DOHH2 (cell line): ENCODE measurements at regions not wholly inside any gene's neighbourhood (a gene's known extent, or its start where the extent isn't known, plus 50 kb on each side); places are given as distances from the start of the nearest gene placed in this dataset.

ENCODE experiments used
- EZH2phosphoT487 ChIP-seq: fragments of 200-600 bp; sonication (generic); IDR thresholded peaks from 2 replicates; pipeline ENCODE4 v1.6.1; 2017; ENCODE audit warnings: borderline replicate concordance, mild to moderate bottlenecking, antibody characterized with exemption, low read length, moderate library complexity, mixed read lengths
- TF ChIP-seq, protein P1 (sequence below): fragments of 200-600 bp; sonication (generic); IDR thresholded peaks from one replicate; pipeline ENCODE4 v1.5.1; 2014; ENCODE audit warnings: antibody characterized with exemption, mild to moderate bottlenecking, low read depth, low read length; ENCODE audit not compliant: poor library complexity, severe bottlenecking

GRCh38 chr5:152717393-152717792, 312.3 kb upstream of the NMUR2 start:
- TF ChIP-seq, protein P1, sequence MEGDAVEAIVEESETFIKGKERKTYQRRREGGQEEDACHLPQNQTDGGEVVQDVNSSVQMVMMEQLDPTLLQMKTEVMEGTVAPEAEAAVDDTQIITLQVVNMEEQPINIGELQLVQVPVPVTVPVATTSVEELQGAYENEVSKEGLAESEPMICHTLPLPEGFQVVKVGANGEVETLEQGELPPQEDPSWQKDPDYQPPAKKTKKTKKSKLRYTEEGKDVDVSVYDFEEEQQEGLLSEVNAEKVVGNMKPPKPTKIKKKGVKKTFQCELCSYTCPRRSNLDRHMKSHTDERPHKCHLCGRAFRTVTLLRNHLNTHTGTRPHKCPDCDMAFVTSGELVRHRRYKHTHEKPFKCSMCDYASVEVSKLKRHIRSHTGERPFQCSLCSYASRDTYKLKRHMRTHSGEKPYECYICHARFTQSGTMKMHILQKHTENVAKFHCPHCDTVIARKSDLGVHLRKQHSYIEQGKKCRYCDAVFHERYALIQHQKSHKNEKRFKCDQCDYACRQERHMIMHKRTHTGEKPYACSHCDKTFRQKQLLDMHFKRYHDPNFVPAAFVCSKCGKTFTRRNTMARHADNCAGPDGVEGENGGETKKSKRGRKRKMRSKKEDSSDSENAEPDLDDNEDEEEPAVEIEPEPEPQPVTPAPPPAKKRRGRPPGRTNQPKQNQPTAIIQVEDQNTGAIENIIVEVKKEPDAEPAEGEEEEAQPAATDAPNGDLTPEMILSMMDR = no peak
- TF ChIP-seq EZH2phosphoT487 = no peak
